ENCODE measurements at regions not wholly inside any gene's neighbourhood (a gene's known extent, or its start where the extent isn't known, plus 50 kb on each side); places are given as distances from the start of the nearest gene placed in this dataset.

- no peak overlapping the region for H3K27ac ChIP-seq (ENCODE audit: low read depth, low read length)
- no peak overlapping the region for H3K4me2 ChIP-seq (ENCODE audit: insufficient read depth in 1 of 2, low read depth in 2 of 2, low read length in 2 of 2)
- no peak overlapping the region for H2BK15ac ChIP-seq (ENCODE audit: low read length)
- no peaks in the 10 kb centered on the region for H3K23me2 ChIP-seq (ENCODE audit: low read depth, low read length)
- H4K8ac ChIP-seq (ENCODE audit: extremely low read depth, insufficient read depth, low read length), result no peak overlapping the region
- ChIA-PET POLR2A (ENCODE audit: partially characterized antibody) (no interaction called here), CTCF (ENCODE audit: partially characterized antibody) (interaction anchor here (0.6 kb wide), 1 partner anchor 143 kb away, joined by 3 read pairs; no protein-coding TSS in a partner anchor)
- no peak overlapping the region for H3K56ac ChIP-seq (replicated peaks; ENCODE audit: insufficient read length, low read depth, low read length)
- peaks cover 2 to 5% of the 10 kb centered on the region in 2 experiments; a peak in 2 of 4 replicates for H3K9me3 ChIP-seq (ENCODE audit: insufficient read depth in 2 of 2, low read depth in 1 of 2, low read length in 1 of 2)
- H2BK5ac ChIP-seq (ENCODE audit: low read depth, low read length), result no peak overlapping the region
- H3K14ac ChIP-seq (ENCODE audit: insufficient read length), result no peak overlapping the region
- H3K27me3 ChIP-seq (replicated peaks in 1 of 4; ENCODE audit: control insufficient read depth in 3 of 4, extremely low read depth in 1 of 4, insufficient read depth in 3 of 4, low read length in 3 of 4), result no peaks in the 10 kb centered on the region
- no peak overlapping the region for H2AFZ ChIP-seq (ENCODE audit: low read length)
- H2BK20ac ChIP-seq (ENCODE audit: low read length), result no peak overlapping the region
- H3K36me3 ChIP-seq (ENCODE audit: control insufficient read depth in 2 of 4, insufficient read depth in 4 of 4, low read length in 3 of 4), result no peaks in the 10 kb centered on the region
- H2BK12ac ChIP-seq (ENCODE audit: low read depth, low read length), result no peak overlapping the region
- no peak overlapping the region for H2AK5ac ChIP-seq (ENCODE audit: low read depth, low read length)
- H3K4me3 ChIP-seq (ENCODE audit: extremely low read depth in 1 of 4, insufficient read depth in 2 of 4, low read depth in 3 of 4, low read length in 4 of 4), result no peak overlapping the region
- no peak overlapping the region for H3K18ac ChIP-seq (ENCODE audit: extremely low read depth, low read length)
- H3K79me1 ChIP-seq (ENCODE audit: low read depth, low read length), result no peaks in the 10 kb centered on the region
- no peak for DNase-seq (ENCODE audit: low read depth in 1 of 2, low spot score in 2 of 2)
- H3K79me2 ChIP-seq (ENCODE audit: control insufficient read depth in 1 of 2, insufficient read depth in 2 of 2, low read length in 2 of 2), result no peaks in the 10 kb centered on the region
- FAIRE-seq, result no peak
- no peak overlapping the region for H3K23ac ChIP-seq (ENCODE audit: insufficient read length)
- H4K20me1 ChIP-seq (replicated peaks in 1 of 2; ENCODE audit: control insufficient read depth in 1 of 2, insufficient read depth in 2 of 2, low read length in 2 of 2), result no peaks in the 10 kb centered on the region
- no peaks in the 10 kb centered on the region for H3K4me1 ChIP-seq (replicated peaks in 1 of 4; ENCODE audit: control insufficient read depth in 3 of 4, insufficient read depth in 4 of 4, low read length in 3 of 4)
- H3K4ac ChIP-seq (replicated peaks; ENCODE audit: insufficient read length, low read depth, low read length), result no peak overlapping the region
- no peak overlapping the region for H4K91ac ChIP-seq (replicated peaks; ENCODE audit: insufficient read length, low read length)
- H3K9ac ChIP-seq (replicated peaks in 1 of 4; ENCODE audit: extremely low read depth in 1 of 4, low read depth in 3 of 4, low read length in 3 of 4), result no peak overlapping the region
- no peak overlapping the region for H4K5ac ChIP-seq (ENCODE audit: insufficient read length, low read depth, low read length)
- no peak overlapping the region for H2BK120ac ChIP-seq (replicated peaks; ENCODE audit: low read depth, low read length)
- TF ChIP-seq CHD7 (IDR thresholded peaks at IDR 0.05; ENCODE audit: insufficient replicate concordance, low read length), result no peak
Measured at GRCh38 chr17:71613996-71614395, 506.8 kb upstream of the SOX9 start.
